Ishikawa (cell line): ENCODE measurements at regions not wholly inside any gene's neighbourhood (a gene's known extent, or its start where the extent isn't known, plus 50 kb on each side); places are given as distances from the start of the nearest gene placed in this dataset.
A peak's percentile ranks its signal among the peaks of the same experiment; 100 is the strongest.

ENCODE experiments used
- CEBPB ChIP-seq: IDR thresholded peaks from 2 replicates; pipeline ENCODE4 v1.6.1; 2012
- CREB1 ChIP-seq: IDR thresholded peaks from 2 replicates; pipeline ENCODE4 v1.6.1; 2012; ENCODE audit warnings: low read depth
- EGR1 ChIP-seq: IDR thresholded peaks from 2 replicates; pipeline ENCODE4 v1.6.1; 2012
- EP300 ChIP-seq: IDR thresholded peaks from 2 replicates; pipeline ENCODE4 v1.6.1; 2012; ENCODE audit warnings: borderline replicate concordance
- FOXM1 ChIP-seq: IDR thresholded peaks from 2 replicates; pipeline ENCODE4 v1.6.1; 2012; ENCODE audit warnings: low read depth, borderline replicate concordance
- MAX ChIP-seq: IDR thresholded peaks from 2 replicates; pipeline ENCODE4 v1.6.1; 2012
- NFIC ChIP-seq: IDR thresholded peaks from 2 replicates; pipeline ENCODE4 v1.6.1; 2012
- RAD21 ChIP-seq: IDR thresholded peaks from 2 replicates; pipeline ENCODE4 v1.6.1; 2012; ENCODE audit warnings: low read depth
- REST ChIP-seq: IDR thresholded peaks from 2 replicates; pipeline ENCODE4 v1.6.1; 2012; ENCODE audit warnings: low read depth, mild to moderate bottlenecking
- TAF1 ChIP-seq: IDR thresholded peaks from 2 replicates; pipeline ENCODE4 v1.6.1; 2012; ENCODE audit warnings: low read depth, mild to moderate bottlenecking
- TCF12 ChIP-seq: IDR thresholded peaks from 2 replicates; pipeline ENCODE4 v1.6.1; 2012; ENCODE audit warnings: low read depth
- TEAD4 ChIP-seq: IDR thresholded peaks from 2 replicates; pipeline ENCODE4 v1.6.1; 2012
- YY1 ChIP-seq: IDR thresholded peaks from 2 replicates; pipeline ENCODE4 v1.6.1; 2012; ENCODE audit warnings: low read depth
- ZBTB7A ChIP-seq: IDR thresholded peaks from 2 replicates; pipeline ENCODE4 v1.6.1; 2012; ENCODE audit warnings: low read depth
- TF ChIP-seq, protein P1 (sequence below): IDR thresholded peaks from 2 replicates; pipeline ENCODE4 v1.6.1; 2012

GRCh38 chr3:182185313-182185712 is 473.6 kb downstream of the SOX2 start:
- TF ChIP-seq CEBPB, result no peak
- no peak for TF ChIP-seq ZBTB7A
- TF ChIP-seq REST, result no peak
- no peak for TF ChIP-seq EP300
- TF ChIP-seq EGR1, result no peak
- no peak for TF ChIP-seq TAF1

- no peak for TF ChIP-seq TEAD4
- no peak for TF ChIP-seq CREB1
- TF ChIP-seq MAX, result no peak
- no peak for TF ChIP-seq CEBPB
- no peak for TF ChIP-seq TCF12
Measured at GRCh38 chr3:182190056-182190455, 478.3 kb downstream of the SOX2 start.

GRCh38 chr3:182198345-182198744 is 486.6 kb downstream of the SOX2 start:
- TF ChIP-seq CREB1 (no peak), EP300 (no peak), EGR1 (no peak), YY1 (no peak)
- TF ChIP-seq, protein P1, sequence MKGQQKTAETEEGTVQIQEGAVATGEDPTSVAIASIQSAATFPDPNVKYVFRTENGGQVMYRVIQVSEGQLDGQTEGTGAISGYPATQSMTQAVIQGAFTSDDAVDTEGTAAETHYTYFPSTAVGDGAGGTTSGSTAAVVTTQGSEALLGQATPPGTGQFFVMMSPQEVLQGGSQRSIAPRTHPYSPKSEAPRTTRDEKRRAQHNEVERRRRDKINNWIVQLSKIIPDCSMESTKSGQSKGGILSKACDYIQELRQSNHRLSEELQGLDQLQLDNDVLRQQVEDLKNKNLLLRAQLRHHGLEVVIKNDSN, result no peak

DNA sequence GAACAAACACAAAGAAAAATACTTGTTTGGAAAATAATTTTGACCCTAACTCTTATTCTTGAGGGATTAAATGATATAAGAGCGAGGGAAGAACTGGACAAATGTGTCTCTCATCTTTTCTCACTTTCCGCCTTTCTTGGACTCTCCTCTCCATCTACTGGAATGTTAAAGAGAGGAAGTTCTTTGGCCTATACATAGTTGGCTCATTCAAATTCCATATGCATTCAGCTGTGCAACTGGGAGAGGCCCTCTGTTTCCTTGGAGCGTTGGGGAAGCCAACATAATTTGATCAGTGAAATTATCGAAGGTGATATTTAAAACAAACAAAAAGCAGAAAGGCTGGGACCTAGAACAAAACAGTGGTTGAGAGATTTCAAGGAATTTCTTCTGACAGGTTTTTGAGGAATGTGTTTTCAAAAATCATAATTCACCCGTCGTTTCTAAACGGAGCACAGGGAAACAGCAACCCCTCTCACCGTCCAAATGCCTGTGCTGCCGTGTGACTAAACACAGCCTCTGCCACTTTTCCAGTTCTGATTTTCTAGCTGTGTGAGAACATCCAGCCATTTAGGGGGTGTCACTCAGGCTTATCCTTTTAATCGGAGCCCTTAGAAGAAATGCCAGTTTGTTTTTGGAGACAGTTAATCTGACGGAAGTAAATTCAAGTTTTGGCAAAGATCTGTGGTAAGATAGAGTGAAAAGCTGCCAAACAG is 489.9 kb downstream of the SOX2 start:
- TF ChIP-seq MAX, result no peak
- TF ChIP-seq RAD21, result no peak
- no peak for TF ChIP-seq NFIC
- no peak for TF ChIP-seq FOXM1
- no peak for TF ChIP-seq TAF1
- TF ChIP-seq REST, result no peak
- TF ChIP-seq, protein P1, result no peak
- no peak for TF ChIP-seq EP300

DNA sequence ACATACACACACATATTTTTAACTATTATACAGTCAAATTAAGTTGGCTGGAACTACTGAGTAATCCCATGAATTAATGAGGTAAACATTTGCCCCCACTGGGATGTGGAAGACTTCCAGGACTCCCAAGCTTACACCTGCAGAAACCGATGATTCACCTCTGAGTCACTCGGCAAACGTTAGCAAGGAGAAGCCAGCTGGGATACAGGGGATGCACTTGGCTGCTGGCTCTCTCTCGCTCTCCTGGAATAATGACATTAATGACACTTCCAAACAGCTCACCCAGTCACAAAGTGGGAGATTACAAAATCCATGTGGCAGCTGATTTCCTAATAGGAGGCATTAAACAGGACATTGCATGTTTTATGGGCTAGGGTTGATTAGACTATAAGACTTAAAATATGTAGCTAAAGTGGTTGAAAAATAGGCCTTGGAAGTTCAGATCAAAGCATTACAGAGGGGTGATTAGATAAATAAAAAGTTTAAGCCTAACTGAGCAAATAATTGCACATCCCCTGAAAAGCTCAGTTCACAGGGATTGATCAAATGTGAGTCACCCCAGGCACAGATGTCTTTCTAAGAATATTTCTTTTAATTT is 500.9 kb downstream of the SOX2 start:
- TF ChIP-seq FOXM1 (no peak), TCF12 (peak; percentile 65; the same call in 1 of the 2 replicates), EP300 (no peak; the same call in 1 of the 2 replicates), MAX (no peak), NFIC (no peak), CEBPB (no peak)
- TF ChIP-seq, protein P1, result no peak

DNA sequence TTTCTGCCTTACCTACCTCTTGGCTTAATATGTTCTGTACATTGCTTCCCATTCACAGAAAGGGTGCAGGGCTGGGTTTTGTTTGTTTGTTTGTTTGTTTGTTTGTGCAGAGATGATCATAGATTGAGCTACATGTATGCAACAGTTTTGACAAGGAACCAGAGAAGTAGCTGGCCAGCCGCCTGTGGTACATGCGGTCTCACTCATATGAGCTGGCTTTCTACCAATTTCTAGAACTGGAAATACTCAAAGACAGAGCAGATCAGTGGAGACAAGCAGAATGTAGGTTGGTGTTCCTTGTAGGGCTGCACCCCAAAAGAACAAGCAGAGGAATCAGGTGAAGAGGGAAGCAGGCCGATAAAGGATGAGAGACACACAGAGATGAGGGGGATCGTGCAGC is 502.7 kb downstream of the SOX2 start:
- TF ChIP-seq ZBTB7A (no peak), CREB1 (no peak), REST (no peak), EP300 (no peak), MAX (no peak)
